HG02973 (cell line): ENCODE measurements at regions not wholly inside any gene's neighbourhood (a gene's known extent, or its start where the extent isn't known, plus 50 kb on each side); places are given as distances from the start of the nearest gene placed in this dataset.

ENCODE experiments used
- ATAC-seq: cut with Tn5 transposase; IDR thresholded peaks from one replicate; pipeline ENCODE4 v1.9.1; 2021; ENCODE audit warnings: moderate library complexity; ENCODE audit not compliant: unreplicated experiment

- ATAC-seq: no peak
These were observed 309.1 kb downstream of the TOX3 start for GRCh38 chr16:52237823-52238222.

- no peak for ATAC-seq
These were observed 311.8 kb downstream of the TOX3 start for GRCh38 chr16:52235186-52235585.

GRCh38 chr16:52234626-52235025 is 312.3 kb downstream of the TOX3 start:
- no peak for ATAC-seq

GRCh38 chr16:52229471-52229870 is 317.5 kb downstream of the TOX3 start:
- ATAC-seq: no peak

GRCh38 chr16:52227851-52228250 is 319.1 kb downstream of the TOX3 start:
- ATAC-seq: no peak

- no peak for ATAC-seq
These were observed 334.1 kb downstream of the TOX3 start for GRCh38 chr16:52212841-52213240.

- ATAC-seq: no peak
These were observed 337.7 kb downstream of the TOX3 start for GRCh38 chr16:52209227-52209626.

GRCh38 chr16:52203096-52203495 is 343.8 kb downstream of the TOX3 start:
- no peak for ATAC-seq

GRCh38 chr16:52193441-52193840 is 353.5 kb downstream of the TOX3 start:
- no peak for ATAC-seq

- no peak for ATAC-seq
These were observed 355.3 kb downstream of the TOX3 start for GRCh38 chr16:52191531-52192134.

- ATAC-seq: no peak
These were observed 362.6 kb downstream of the TOX3 start for GRCh38 chr16:52184336-52184735.

GRCh38 chr16:52182840-52183239 is 364.1 kb downstream of the TOX3 start:
- ATAC-seq: no peak

GRCh38 chr16:52174168-52174567 is 372.8 kb downstream of the TOX3 start:
- ATAC-seq: no peak

- ATAC-seq: no peak
These were observed 375.5 kb downstream of the TOX3 start for GRCh38 chr16:52171481-52171880.

- ATAC-seq: no peak
These were observed 379.6 kb downstream of the TOX3 start for GRCh38 chr16:52167328-52167727.

GRCh38 chr16:52165961-52166360 is 381.0 kb downstream of the TOX3 start:
- ATAC-seq: no peak

GRCh38 chr16:52149003-52149402 is 397.9 kb downstream of the TOX3 start:
- no peak for ATAC-seq

- ATAC-seq: no peak
These were observed 405.1 kb downstream of the TOX3 start for GRCh38 chr16:52141871-52142270.

GRCh38 chr16:52128361-52128760 is 418.6 kb downstream of the TOX3 start:
- ATAC-seq: no peak

GRCh38 chr16:52123842-52124241 is 423.1 kb downstream of the TOX3 start:
- no peak for ATAC-seq

- ATAC-seq: no peak
These were observed 423.7 kb downstream of the TOX3 start for GRCh38 chr16:52123061-52123839.

GRCh38 chr16:52117171-52117570 is 429.8 kb downstream of the TOX3 start:
- no peak for ATAC-seq

- no peak for ATAC-seq
These were observed 432.6 kb downstream of the TOX3 start for GRCh38 chr16:52114379-52114778.
